Glutamatergic neuron (in vitro differentiated cells): ENCODE measurements at regions not wholly inside any gene's neighbourhood (a gene's known extent, or its start where the extent isn't known, plus 50 kb on each side); places are given as distances from the start of the nearest gene placed in this dataset.

Experiments
- DNase-seq: peaks from one replicate; pipeline ENCODE4 v3.0.0; 2022
- H3K27ac Mint-ChIP-seq: one replicate; pipeline ENCODE4 v1.8.0; 2020; ENCODE audit warnings: mild to moderate bottlenecking, mixed read lengths, inconsistent platforms; ENCODE audit not compliant: unreplicated experiment
- H3K27me3 Mint-ChIP-seq: one replicate; pipeline ENCODE4 v1.8.0; 2020; ENCODE audit warnings: mild to moderate bottlenecking, moderate library complexity, mixed read lengths, inconsistent platforms; ENCODE audit not compliant: unreplicated experiment
- H3K36me3 Mint-ChIP-seq: one replicate; pipeline ENCODE4 v1.8.0; 2020; ENCODE audit warnings: mild to moderate bottlenecking, mixed read lengths, inconsistent platforms; ENCODE audit not compliant: unreplicated experiment
- H3K4me1 Mint-ChIP-seq: one replicate; pipeline ENCODE4 v1.8.0; 2020; ENCODE audit warnings: mild to moderate bottlenecking, low read depth, mixed read lengths, inconsistent platforms; ENCODE audit not compliant: unreplicated experiment
- H3K4me3 Mint-ChIP-seq: one replicate; pipeline ENCODE4 v1.8.0; 2020; ENCODE audit warnings: mild to moderate bottlenecking, mixed read lengths, inconsistent platforms; ENCODE audit not compliant: unreplicated experiment
- H3K9me3 Mint-ChIP-seq: one replicate; pipeline ENCODE4 v1.8.0; 2020; ENCODE audit warnings: mild to moderate bottlenecking, moderate library complexity, mixed read lengths, inconsistent platforms; ENCODE audit not compliant: unreplicated experiment
- CTCF ChIP-seq: fragments of 200-600 bp; sonication (generic); IDR thresholded peaks from one replicate; pipeline ENCODE4 v1.5.0; 2021; ENCODE audit not compliant: partially characterized antibody, unreplicated experiment

- peaks cover 3% of the 10 kb centered on the region for H3K9me3 Mint-ChIP-seq
- peaks cover 7% of the 10 kb centered on the region for H3K4me1 Mint-ChIP-seq
- no peak overlapping the region for H3K4me3 Mint-ChIP-seq
- no peaks in the 10 kb centered on the region for H3K27me3 Mint-ChIP-seq
- no peak for DNase-seq
- TF ChIP-seq CTCF: no peak
- H3K27ac Mint-ChIP-seq: no peak overlapping the region
- peaks cover 4% of the 10 kb centered on the region for H3K36me3 Mint-ChIP-seq
These were observed 135.9 kb upstream of the LINGO1 start for GRCh38 chr15:77768521-77769078.

- Mint-ChIP-seq H3K4me1 (peaks cover 7% of the 10 kb centered on the region), H3K27ac (no peak overlapping the region), H3K9me3 (peaks cover 3% of the 10 kb centered on the region), H3K4me3 (no peak overlapping the region), H3K27me3 (no peaks in the 10 kb centered on the region), H3K36me3 (peaks cover 4% of the 10 kb centered on the region)
- TF ChIP-seq CTCF: no peak
- no peak for DNase-seq
These were observed 135.4 kb upstream of the LINGO1 start for GRCh38 chr15:77768107-77768506.

- H3K4me1 Mint-ChIP-seq: peaks cover 9% of the 10 kb centered on the region
- no peak overlapping the region for H3K4me3 Mint-ChIP-seq
- peaks cover 4% of the 10 kb centered on the region for H3K36me3 Mint-ChIP-seq
- peaks cover 2% of the 10 kb centered on the region for H3K27me3 Mint-ChIP-seq
- H3K27ac Mint-ChIP-seq: no peak overlapping the region
- no peak for DNase-seq
- peaks cover 4% of the 10 kb centered on the region for H3K9me3 Mint-ChIP-seq
- TF ChIP-seq CTCF: no peak
These were observed 131.4 kb upstream of the LINGO1 start for GRCh38 chr15:77764095-77764494.

GRCh38 chr15:77762747-77763355 is 130.1 kb upstream of the LINGO1 start:
- Mint-ChIP-seq H3K27me3 (peaks cover 2% of the 10 kb centered on the region), H3K4me3 (no peak overlapping the region), H3K27ac (no peak overlapping the region), H3K9me3 (peaks cover 4% of the 10 kb centered on the region), H3K4me1 (peaks cover 9% of the 10 kb centered on the region), H3K36me3 (peaks cover 4% of the 10 kb centered on the region)
- TF ChIP-seq CTCF: no peak
- DNase-seq: no peak

GRCh38 chr15:77759896-77760592 is 127.3 kb upstream of the LINGO1 start:
- Mint-ChIP-seq H3K27me3 (peaks cover 2% of the 10 kb centered on the region), H3K27ac (no peak overlapping the region), H3K9me3 (peaks cover 6% of the 10 kb centered on the region), H3K36me3 (peaks cover 4% of the 10 kb centered on the region), H3K4me1 (peaks cover 7% of the 10 kb centered on the region), H3K4me3 (no peak overlapping the region)
- no peak for TF ChIP-seq CTCF
- DNase-seq: no peak
